ENCODE measurements at regions not wholly inside any gene's neighbourhood (a gene's known extent, or its start where the extent isn't known, plus 50 kb on each side); places are given as distances from the start of the nearest gene placed in this dataset.

DNA sequence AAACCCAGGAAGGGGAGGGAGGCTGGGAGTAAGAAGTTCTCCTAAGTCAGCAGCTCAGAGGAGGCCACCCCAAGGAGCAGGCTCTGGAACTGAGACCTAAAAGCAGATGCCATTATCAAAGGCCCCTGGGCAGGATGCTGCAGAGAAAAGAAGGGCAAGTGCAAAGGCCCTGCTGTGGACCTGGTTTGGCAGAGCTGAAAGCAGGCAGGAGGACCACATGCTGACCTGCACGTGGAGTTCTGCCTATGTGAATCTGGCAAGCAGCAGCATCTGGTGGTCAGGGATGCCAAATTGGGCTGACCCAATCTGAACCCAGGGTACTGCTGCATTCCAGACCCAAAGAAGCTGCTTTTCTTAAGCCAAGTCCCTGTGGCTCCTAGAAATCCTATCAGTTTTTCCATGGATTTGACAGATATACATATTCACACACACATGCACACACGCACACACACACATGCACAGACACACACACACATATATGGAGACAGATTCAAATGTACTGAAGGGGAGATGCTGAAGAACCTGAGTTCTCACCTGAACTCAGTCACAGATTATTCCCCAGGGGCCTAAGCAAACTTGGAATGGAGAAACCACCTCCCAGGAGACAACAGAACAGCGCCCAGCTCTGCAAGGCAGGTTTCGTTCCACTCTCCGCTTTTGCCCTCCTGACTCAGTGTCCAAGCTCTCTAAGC lies 119.9 kb downstream of the FOXA2 start:
- DNase-seq: no peak
- Histone ChIP-seq H3K27ac (replicated peaks) (no peak overlapping the region), H3K4me1 (no peaks in the 10 kb centered on the region), H3K9me3 (replicated peaks) (no peaks in the 10 kb centered on the region), H3K27me3 (ENCODE audit: low read depth) (peaks cover 80% of the 10 kb centered on the region), H3K4me3 (no peak overlapping the region), H3K36me3 (no peaks in the 10 kb centered on the region)
- TF ChIP-seq, protein P1, sequence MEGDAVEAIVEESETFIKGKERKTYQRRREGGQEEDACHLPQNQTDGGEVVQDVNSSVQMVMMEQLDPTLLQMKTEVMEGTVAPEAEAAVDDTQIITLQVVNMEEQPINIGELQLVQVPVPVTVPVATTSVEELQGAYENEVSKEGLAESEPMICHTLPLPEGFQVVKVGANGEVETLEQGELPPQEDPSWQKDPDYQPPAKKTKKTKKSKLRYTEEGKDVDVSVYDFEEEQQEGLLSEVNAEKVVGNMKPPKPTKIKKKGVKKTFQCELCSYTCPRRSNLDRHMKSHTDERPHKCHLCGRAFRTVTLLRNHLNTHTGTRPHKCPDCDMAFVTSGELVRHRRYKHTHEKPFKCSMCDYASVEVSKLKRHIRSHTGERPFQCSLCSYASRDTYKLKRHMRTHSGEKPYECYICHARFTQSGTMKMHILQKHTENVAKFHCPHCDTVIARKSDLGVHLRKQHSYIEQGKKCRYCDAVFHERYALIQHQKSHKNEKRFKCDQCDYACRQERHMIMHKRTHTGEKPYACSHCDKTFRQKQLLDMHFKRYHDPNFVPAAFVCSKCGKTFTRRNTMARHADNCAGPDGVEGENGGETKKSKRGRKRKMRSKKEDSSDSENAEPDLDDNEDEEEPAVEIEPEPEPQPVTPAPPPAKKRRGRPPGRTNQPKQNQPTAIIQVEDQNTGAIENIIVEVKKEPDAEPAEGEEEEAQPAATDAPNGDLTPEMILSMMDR (IDR thresholded peaks at IDR 0.05; ENCODE audit: borderline replicate concordance): no peak
- intact Hi-C loops (cut with micrococcal nuclease): no loop called here

DNA sequence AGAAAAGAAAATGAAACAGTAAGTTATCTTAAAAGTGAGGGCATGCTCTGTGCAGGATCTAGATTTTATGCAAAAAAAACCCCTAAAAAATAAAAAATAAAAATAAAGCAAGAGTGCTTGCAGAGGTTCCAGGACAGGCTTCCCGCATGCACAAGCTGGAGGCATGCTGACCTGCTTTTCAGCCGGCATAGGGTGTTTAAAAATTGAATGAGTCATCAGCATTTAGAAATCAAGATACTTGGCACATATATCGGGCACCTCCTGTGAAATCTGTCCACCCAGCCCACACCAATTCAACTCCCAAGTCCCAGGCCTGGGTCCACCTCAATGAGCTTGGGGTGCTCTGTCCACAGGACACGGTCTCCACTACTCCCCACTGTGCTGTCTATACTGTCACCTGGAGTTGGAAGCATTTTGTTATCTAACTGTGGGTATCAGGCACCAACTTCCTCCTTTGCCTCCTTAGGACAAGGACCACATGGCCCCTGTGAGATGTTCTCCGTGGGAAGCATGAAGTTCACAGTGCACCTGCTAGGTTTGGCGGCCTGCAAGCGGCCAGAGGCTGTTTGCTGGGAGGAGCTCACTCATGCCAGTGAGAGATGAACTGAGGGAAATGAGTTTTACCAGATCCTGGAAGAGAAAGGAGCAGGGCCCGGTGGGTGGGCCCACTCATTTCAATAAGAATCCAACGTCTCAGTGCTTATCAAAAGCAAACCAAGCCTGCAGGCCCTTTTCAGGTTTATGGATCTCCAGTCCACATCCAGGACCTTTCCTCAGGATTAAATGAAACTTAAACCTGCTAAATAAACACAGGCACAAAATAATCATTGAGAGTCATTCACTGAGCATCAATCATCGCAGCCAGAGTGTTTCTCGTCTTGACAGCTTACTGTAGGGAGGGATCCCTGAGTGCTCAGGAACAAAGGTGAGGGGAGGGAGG lies 121.1 kb downstream of the FOXA2 start:
- Histone ChIP-seq H3K4me1 (no peaks in the 10 kb centered on the region), H3K9me3 (replicated peaks) (no peaks in the 10 kb centered on the region), H3K27me3 (ENCODE audit: low read depth) (peaks cover 92% of the 10 kb centered on the region), H3K36me3 (no peaks in the 10 kb centered on the region), H3K27ac (replicated peaks) (no peak overlapping the region), H3K4me3 (no peak overlapping the region)
- intact Hi-C loops (cut with micrococcal nuclease): no loop called here
- TF ChIP-seq, protein P1 (IDR thresholded peaks at IDR 0.05; ENCODE audit: borderline replicate concordance): no peak
- DNase-seq: no peak

DNA sequence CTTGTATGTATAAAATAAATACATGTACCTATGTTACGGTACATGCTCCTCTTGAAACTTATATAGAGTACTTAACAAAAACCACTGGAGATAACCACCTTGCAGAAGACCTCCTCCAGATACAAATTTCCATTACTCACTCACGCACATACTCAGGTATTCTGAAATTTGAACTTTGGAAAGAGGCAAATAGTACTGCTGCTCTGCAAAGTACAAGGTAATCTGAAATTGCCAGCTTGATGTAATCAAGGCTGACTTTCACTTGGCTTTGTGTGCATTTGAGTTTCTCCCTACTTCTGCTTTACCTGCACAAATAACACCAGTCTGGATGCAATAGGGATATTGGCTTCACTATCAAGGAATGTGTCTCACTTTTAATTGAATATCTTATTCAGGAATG lies 123.6 kb downstream of the FOXA2 start:
- no peak overlapping the region for H3K4me3 ChIP-seq
- H3K9me3 ChIP-seq (replicated peaks): no peaks in the 10 kb centered on the region
- no peaks in the 10 kb centered on the region for H3K4me1 ChIP-seq
- DNase-seq: no peak
- TF ChIP-seq, protein P1 (IDR thresholded peaks at IDR 0.05; ENCODE audit: borderline replicate concordance): no peak
- H3K27ac ChIP-seq (replicated peaks): no peak overlapping the region
- intact Hi-C loops (cut with micrococcal nuclease): no loop called here
- H3K27me3 ChIP-seq (ENCODE audit: low read depth): peaks cover 95% of the 10 kb centered on the region
- no peaks in the 10 kb centered on the region for H3K36me3 ChIP-seq

DNA sequence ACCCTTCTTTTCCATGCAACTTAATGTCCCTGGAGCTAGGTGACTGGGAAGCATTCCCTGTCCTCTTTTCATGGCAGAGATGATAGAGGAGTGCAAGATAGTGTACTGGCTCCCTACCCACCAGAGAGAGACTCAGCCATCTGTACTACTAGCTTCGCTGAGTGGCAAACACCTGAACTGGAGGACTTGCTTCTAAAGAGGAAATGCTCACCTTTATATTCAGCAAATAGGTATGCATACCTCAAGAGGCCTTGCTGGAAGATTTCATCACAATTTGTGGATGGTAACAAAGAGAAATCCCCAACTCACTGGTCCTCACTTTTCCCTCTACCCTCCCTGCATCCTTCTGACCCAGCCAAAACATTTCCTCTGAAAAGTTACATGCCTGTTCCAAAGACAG lies 124.1 kb downstream of the FOXA2 start:
- Histone ChIP-seq H3K27me3 (ENCODE audit: low read depth) (peaks cover 95% of the 10 kb centered on the region), H3K4me1 (no peaks in the 10 kb centered on the region), H3K9me3 (replicated peaks) (no peaks in the 10 kb centered on the region), H3K36me3 (no peaks in the 10 kb centered on the region), H3K4me3 (no peak overlapping the region), H3K27ac (replicated peaks) (no peak overlapping the region)
- TF ChIP-seq, protein P1 (IDR thresholded peaks at IDR 0.05; ENCODE audit: borderline replicate concordance): no peak
- intact Hi-C loops (cut with micrococcal nuclease): no loop called here
- no peak for DNase-seq

DNA sequence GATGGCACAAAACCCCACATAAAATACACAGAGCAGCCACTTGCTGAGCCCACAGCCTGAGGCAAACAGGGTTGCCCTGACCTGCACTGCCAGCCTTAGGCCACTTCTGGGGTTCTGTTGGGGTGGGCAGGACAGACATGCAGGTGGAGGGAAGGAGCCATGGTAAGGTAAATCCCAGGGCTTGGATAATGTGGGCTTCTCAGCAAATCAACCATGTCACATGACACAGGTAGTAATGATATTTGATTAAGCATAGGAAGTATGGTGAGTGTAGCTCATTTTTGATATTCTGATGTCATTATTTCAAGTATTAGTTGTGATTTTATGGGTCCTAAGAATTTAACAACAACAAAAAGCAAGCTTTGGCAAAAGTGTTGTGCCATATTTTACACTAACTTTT lies 124.6 kb downstream of the FOXA2 start:
- peaks cover 95% of the 10 kb centered on the region for H3K27me3 ChIP-seq (ENCODE audit: low read depth)
- TF ChIP-seq, protein P1 (IDR thresholded peaks at IDR 0.05; ENCODE audit: borderline replicate concordance): no peak
- intact Hi-C loops (cut with micrococcal nuclease): no loop called here

More for the DNA sequence above, 124.6 kb downstream of the FOXA2 start:
- no peak overlapping the region for H3K4me3 ChIP-seq
- H3K4me1 ChIP-seq: no peaks in the 10 kb centered on the region
- H3K27ac ChIP-seq (replicated peaks): no peak overlapping the region
- no peak for DNase-seq
- H3K9me3 ChIP-seq (replicated peaks): no peaks in the 10 kb centered on the region
- no peaks in the 10 kb centered on the region for H3K36me3 ChIP-seq
